ENCODE measurements at regions not wholly inside any gene's neighbourhood (a gene's known extent, or its start where the extent isn't known, plus 50 kb on each side); places are given as distances from the start of the nearest gene placed in this dataset.

- POLR2A ChIA-PET: no interaction called here
- no peak for DNase-seq (ENCODE audit: extremely low spot score)
Measured at GRCh38 chr6:77030929-77031674, 432.2 kb downstream of the HTR1B start.

DNA sequence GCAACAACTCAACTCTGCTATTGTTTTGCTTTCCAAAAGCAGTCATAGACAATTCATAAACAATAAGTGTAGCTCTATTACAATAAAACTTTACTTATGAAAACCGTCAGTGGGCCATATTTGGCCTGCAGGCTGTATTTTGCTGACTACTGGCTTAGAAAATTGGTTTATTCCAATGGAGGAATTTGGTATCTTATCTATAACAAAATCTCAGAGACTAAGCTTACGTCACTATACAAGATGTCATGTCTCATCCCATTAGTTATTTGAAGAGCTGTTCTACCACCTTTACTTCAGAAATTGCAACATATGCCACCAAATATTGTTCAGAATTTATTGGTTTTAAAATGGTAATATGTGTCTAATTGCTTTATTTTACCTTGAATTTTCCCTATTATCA is 436.9 kb downstream of the HTR1B start:
- no peak for DNase-seq (ENCODE audit: extremely low spot score)
- POLR2A ChIA-PET: no interaction called here
- TF ChIP-seq FOXM1 (IDR thresholded peaks at IDR 0.05; ENCODE audit: borderline replicate concordance) (no peak), SP1 (IDR thresholded peaks at IDR 0.05) (no peak), HDGF (IDR thresholded peaks at IDR 0.05; ENCODE audit: borderline replicate concordance) (no peak), FOXA1 (IDR thresholded peaks at IDR 0.05) (no peak), ELF4 (IDR thresholded peaks at IDR 0.05) (no peak)
- CTCF ChIA-PET: no interaction called here

More at GRCh38 chr6:77030929-77031674, 432.2 kb downstream of the HTR1B start:
- TF ChIP-seq, protein P1, sequence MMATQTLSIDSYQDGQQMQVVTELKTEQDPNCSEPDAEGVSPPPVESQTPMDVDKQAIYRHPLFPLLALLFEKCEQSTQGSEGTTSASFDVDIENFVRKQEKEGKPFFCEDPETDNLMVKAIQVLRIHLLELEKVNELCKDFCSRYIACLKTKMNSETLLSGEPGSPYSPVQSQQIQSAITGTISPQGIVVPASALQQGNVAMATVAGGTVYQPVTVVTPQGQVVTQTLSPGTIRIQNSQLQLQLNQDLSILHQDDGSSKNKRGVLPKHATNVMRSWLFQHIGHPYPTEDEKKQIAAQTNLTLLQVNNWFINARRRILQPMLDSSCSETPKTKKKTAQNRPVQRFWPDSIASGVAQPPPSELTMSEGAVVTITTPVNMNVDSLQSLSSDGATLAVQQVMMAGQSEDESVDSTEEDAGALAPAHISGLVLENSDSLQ (IDR thresholded peaks at IDR 0.05): no peak
- TF ChIP-seq SP1 (IDR thresholded peaks at IDR 0.05): no peak
- no peak for TF ChIP-seq BHLHE40 (IDR thresholded peaks at IDR 0.05; ENCODE audit: borderline replicate concordance)
- no peak for TF ChIP-seq FOXM1 (IDR thresholded peaks at IDR 0.05; ENCODE audit: borderline replicate concordance)
- TF ChIP-seq ARNT (IDR thresholded peaks at IDR 0.05): no peak
- TF ChIP-seq ELF4 (IDR thresholded peaks at IDR 0.05): no peak
- TF ChIP-seq ZNF384 (IDR thresholded peaks at IDR 0.05): no peak
- no peak for TF ChIP-seq TARDBP (IDR thresholded peaks at IDR 0.05)
- CTCF ChIA-PET: no interaction called here

GRCh38 chr6:77025736-77026223 is 437.5 kb downstream of the HTR1B start:
- ChIA-PET POLR2A (no interaction called here), CTCF (no interaction called here)
- DNase-seq (ENCODE audit: extremely low spot score): no peak
- TF ChIP-seq SP1 (IDR thresholded peaks at IDR 0.05) (no peak), HDGF (IDR thresholded peaks at IDR 0.05; ENCODE audit: borderline replicate concordance) (no peak), FOXK2 (IDR thresholded peaks at IDR 0.05) (no peak), LEF1 (IDR thresholded peaks at IDR 0.05; ENCODE audit: borderline replicate concordance) (no peak), ZNF384 (IDR thresholded peaks at IDR 0.05) (no peak), SUZ12 (IDR thresholded peaks at IDR 0.05) (no peak), CTBP1 (IDR thresholded peaks at IDR 0.05; ENCODE audit: borderline replicate concordance) (no peak), BHLHE40 (IDR thresholded peaks at IDR 0.05; ENCODE audit: borderline replicate concordance) (no peak), NFRKB (IDR thresholded peaks at IDR 0.05) (no peak), L3MBTL2 (conservative IDR thresholded peaks at IDR 0.05) (no peak), FOXA1 (IDR thresholded peaks at IDR 0.05) (no peak), FOXM1 (IDR thresholded peaks at IDR 0.05; ENCODE audit: borderline replicate concordance) (no peak), TARDBP (IDR thresholded peaks at IDR 0.05) (no peak), ARNT (IDR thresholded peaks at IDR 0.05) (no peak), ELF4 (IDR thresholded peaks at IDR 0.05) (no peak)
- TF ChIP-seq, protein P1 (IDR thresholded peaks at IDR 0.05): no peak

GRCh38 chr6:77021778-77022177 is 441.5 kb downstream of the HTR1B start:
- ChIA-PET POLR2A (no interaction called here), CTCF (no interaction called here)
- no peak for DNase-seq (ENCODE audit: extremely low spot score)
- no peak for TF ChIP-seq TARDBP (IDR thresholded peaks at IDR 0.05)
- no peak for TF ChIP-seq SUZ12 (IDR thresholded peaks at IDR 0.05)
- TF ChIP-seq ELF4 (IDR thresholded peaks at IDR 0.05): no peak
- TF ChIP-seq FOXK2 (IDR thresholded peaks at IDR 0.05): no peak
- no peak for TF ChIP-seq FOXM1 (IDR thresholded peaks at IDR 0.05; ENCODE audit: borderline replicate concordance)
- no peak for TF ChIP-seq NFRKB (IDR thresholded peaks at IDR 0.05)
- TF ChIP-seq LEF1 (IDR thresholded peaks at IDR 0.05; ENCODE audit: borderline replicate concordance): no peak
- TF ChIP-seq L3MBTL2 (conservative IDR thresholded peaks at IDR 0.05): no peak
- TF ChIP-seq BHLHE40 (IDR thresholded peaks at IDR 0.05; ENCODE audit: borderline replicate concordance): no peak
- no peak for TF ChIP-seq FOXA1 (IDR thresholded peaks at IDR 0.05)
- TF ChIP-seq CTBP1 (IDR thresholded peaks at IDR 0.05; ENCODE audit: borderline replicate concordance): no peak
- TF ChIP-seq ARNT (IDR thresholded peaks at IDR 0.05): no peak

GRCh38 chr6:77021232-77021631 is 442.1 kb downstream of the HTR1B start:
- DNase-seq (ENCODE audit: extremely low spot score): no peak
- POLR2A ChIA-PET: no interaction called here
- no peak for TF ChIP-seq BHLHE40 (IDR thresholded peaks at IDR 0.05; ENCODE audit: borderline replicate concordance)
- TF ChIP-seq TARDBP (IDR thresholded peaks at IDR 0.05): no peak
- no peak for TF ChIP-seq L3MBTL2 (conservative IDR thresholded peaks at IDR 0.05)
- no peak for TF ChIP-seq ELF4 (IDR thresholded peaks at IDR 0.05)
- TF ChIP-seq FOXK2 (IDR thresholded peaks at IDR 0.05): no peak
- TF ChIP-seq CTBP1 (IDR thresholded peaks at IDR 0.05; ENCODE audit: borderline replicate concordance): no peak
- no peak for TF ChIP-seq SP1 (IDR thresholded peaks at IDR 0.05)
- no peak for TF ChIP-seq NFRKB (IDR thresholded peaks at IDR 0.05)
- CTCF ChIA-PET: no interaction called here

GRCh38 chr6:77019081-77019480 is 444.2 kb downstream of the HTR1B start:
- TF ChIP-seq CTBP1 (IDR thresholded peaks at IDR 0.05; ENCODE audit: borderline replicate concordance): no peak
- no peak for TF ChIP-seq ELF4 (IDR thresholded peaks at IDR 0.05)
- TF ChIP-seq TARDBP (IDR thresholded peaks at IDR 0.05): no peak
- no peak for TF ChIP-seq L3MBTL2 (conservative IDR thresholded peaks at IDR 0.05)
- no peak for TF ChIP-seq HDGF (IDR thresholded peaks at IDR 0.05; ENCODE audit: borderline replicate concordance)
- TF ChIP-seq ARNT (IDR thresholded peaks at IDR 0.05): no peak
- TF ChIP-seq, protein P1 (IDR thresholded peaks at IDR 0.05): no peak
- TF ChIP-seq LEF1 (IDR thresholded peaks at IDR 0.05; ENCODE audit: borderline replicate concordance): no peak
- TF ChIP-seq FOXA1 (IDR thresholded peaks at IDR 0.05): no peak
- TF ChIP-seq SP1 (IDR thresholded peaks at IDR 0.05): no peak
- no peak for TF ChIP-seq SUZ12 (IDR thresholded peaks at IDR 0.05)
- CTCF ChIA-PET: no interaction called here
- no peak for DNase-seq (ENCODE audit: extremely low spot score)
- POLR2A ChIA-PET: no interaction called here

Data from HEK293T (cell line).